ENCODE measurements at regions not wholly inside any gene's neighbourhood (a gene's known extent, or its start where the extent isn't known, plus 50 kb on each side); places are given as distances from the start of the nearest gene placed in this dataset.

GRCh38 chr16:26189536-26189935 is 497.8 kb downstream of the HS3ST4 start:
- no peak overlapping the region for H3K4me3 ChIP-seq (replicated peaks in 1 of 2; ENCODE audit: low read depth in 2 of 2, low read length in 2 of 2)
- no peak for TF ChIP-seq CTCF (IDR thresholded peaks at IDR 0.05; ENCODE audit: low read depth, low read length)
- no peak for DNase-seq (ENCODE audit: low read depth in 2 of 2)

GRCh38 chr16:26194526-26194925 is 502.8 kb downstream of the HS3ST4 start:
- TF ChIP-seq CTCF (IDR thresholded peaks at IDR 0.05; ENCODE audit: low read depth, low read length) = no peak
- no peak overlapping the region for H3K4me3 ChIP-seq (replicated peaks in 1 of 2; ENCODE audit: low read depth in 2 of 2, low read length in 2 of 2)

GRCh38 chr16:26195225-26195624 is 503.5 kb downstream of the HS3ST4 start:
- DNase-seq (ENCODE audit: low read depth in 2 of 2) = no peak
- no peak overlapping the region for H3K4me3 ChIP-seq (replicated peaks in 1 of 2; ENCODE audit: low read depth in 2 of 2, low read length in 2 of 2)
- TF ChIP-seq CTCF (IDR thresholded peaks at IDR 0.05; ENCODE audit: low read depth, low read length) = no peak

More at GRCh38 chr16:26194526-26194925, 502.8 kb downstream of the HS3ST4 start:
- DNase-seq (ENCODE audit: low read depth in 2 of 2) = no peak

- no peak overlapping the region for H3K4me3 ChIP-seq (replicated peaks in 1 of 2; ENCODE audit: low read depth in 2 of 2, low read length in 2 of 2)
- no peak for TF ChIP-seq CTCF (IDR thresholded peaks at IDR 0.05; ENCODE audit: low read depth, low read length)
- no peak for DNase-seq (ENCODE audit: low read depth in 2 of 2)
These were observed 504.6 kb downstream of the HS3ST4 start for GRCh38 chr16:26196310-26196709.

GRCh38 chr16:26196802-26197201 is 505.0 kb downstream of the HS3ST4 start:
- TF ChIP-seq CTCF (IDR thresholded peaks at IDR 0.05; ENCODE audit: low read depth, low read length) = no peak
- no peak overlapping the region for H3K4me3 ChIP-seq (replicated peaks in 1 of 2; ENCODE audit: low read depth in 2 of 2, low read length in 2 of 2)
- DNase-seq (ENCODE audit: low read depth in 2 of 2) = no peak

- DNase-seq (ENCODE audit: low read depth in 2 of 2) = no peak
- H3K4me3 ChIP-seq (replicated peaks in 1 of 2; ENCODE audit: low read depth in 2 of 2, low read length in 2 of 2) = no peak overlapping the region
- TF ChIP-seq CTCF (IDR thresholded peaks at IDR 0.05; ENCODE audit: low read depth, low read length) = no peak
These were observed 505.9 kb downstream of the HS3ST4 start for GRCh38 chr16:26197707-26198106.

GRCh38 chr16:26198221-26198620 is 506.5 kb downstream of the HS3ST4 start:
- TF ChIP-seq CTCF (IDR thresholded peaks at IDR 0.05; ENCODE audit: low read depth, low read length) = no peak
- no peak overlapping the region for H3K4me3 ChIP-seq (replicated peaks in 1 of 2; ENCODE audit: low read depth in 2 of 2, low read length in 2 of 2)
- DNase-seq (ENCODE audit: low read depth in 2 of 2) = no peak

Data from cardiac fibroblast (primary cell).